BLaER1 treated with 17β-estradiol and CSF1 and Interleukin-3, amounts not matched to agents 10 nM and 100 nM (cell line): ENCODE measurements at regions not wholly inside any gene's neighbourhood (a gene's known extent, or its start where the extent isn't known, plus 50 kb on each side); places are given as distances from the start of the nearest gene placed in this dataset.

Experiments
- H3K27ac ChIP-seq, 11 experiments: shearing (Covaris generic); formaldehyde crosslinking; 2 replicates each; pipeline ENCODE4 v1.8.1; 2022
- H3K27me3 ChIP-seq, 11 experiments: shearing (Covaris generic); formaldehyde crosslinking; 2 replicates each; pipeline ENCODE4 v1.8.1; 2022
- H3K36me3 ChIP-seq, 11 experiments: shearing (Covaris generic); formaldehyde crosslinking; 2 replicates each; pipeline ENCODE4 v1.8.1; 2022
- H3K4me1 ChIP-seq, 10 experiments: shearing (Covaris generic); formaldehyde crosslinking; 2 replicates each; pipeline ENCODE4 v1.8.1; 2022
- H3K4me2 ChIP-seq, 11 experiments: shearing (Covaris generic); formaldehyde crosslinking; 2 replicates each; pipeline ENCODE4 v1.8.1; 2022
- H3K4me3 ChIP-seq, 10 experiments: shearing (Covaris generic); formaldehyde crosslinking; 2 replicates each; pipeline ENCODE4 v1.8.1; 2022
- H3K9ac ChIP-seq, 11 experiments: shearing (Covaris generic); formaldehyde crosslinking; 2 replicates each; pipeline ENCODE4 v1.8.1; 2022
- H3K9me3 ChIP-seq, 11 experiments: shearing (Covaris generic); formaldehyde crosslinking; replicated peaks in 1 of 11; 2 replicates each; pipeline ENCODE4 v1.8.1; 2022
- H4K20me1 ChIP-seq, 11 experiments: shearing (Covaris generic); formaldehyde crosslinking; 2 replicates each; pipeline ENCODE4 v1.8.1; 2022
- Cebpa-rat ChIP-seq, 11 experiments: shearing (Covaris generic); IDR thresholded peaks; 2 replicates each; pipeline ENCODE4 v1.8.1; 2022

DNA sequence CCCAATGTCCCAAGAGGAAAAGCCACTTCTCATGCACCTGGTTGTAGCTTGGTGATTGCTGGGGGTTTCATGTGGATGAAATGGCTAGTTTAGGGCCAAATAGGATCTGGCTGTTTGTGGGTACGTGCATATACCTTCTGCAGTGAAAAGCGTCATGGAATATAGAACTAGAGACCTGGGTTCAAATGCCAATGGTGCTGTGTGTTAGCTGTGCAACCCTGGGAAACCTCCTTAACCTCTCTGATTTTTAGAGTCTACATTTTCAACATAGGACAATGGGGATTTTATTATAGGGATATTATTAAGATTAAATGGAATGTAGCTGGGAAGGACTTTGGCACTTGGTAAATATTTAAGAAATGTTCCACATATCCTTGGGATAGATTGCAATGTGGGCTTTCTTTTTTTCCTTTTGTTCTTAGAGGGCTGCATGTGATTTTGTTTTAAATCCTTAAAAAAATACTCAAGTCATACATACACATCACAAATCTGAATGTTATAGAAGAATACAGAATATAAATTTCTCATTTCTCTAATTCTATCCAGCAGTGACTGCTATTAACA lies 112.6 kb upstream of the E2F8 start:
- no peaks in the 10 kb centered on the region for H3K9me3 ChIP-seq
- peaks cover 0 to 5% (median 0%) of the 10 kb centered on the region in 11 experiments; a peak in 2 of 22 replicates for H3K27me3 ChIP-seq
- no peak overlapping the region for H3K9ac ChIP-seq
- peaks cover 0 to 20% (median 9%) of the 10 kb centered on the region in 10 experiments; a peak in 16 of 20 replicates for H3K4me1 ChIP-seq
- H4K20me1 ChIP-seq = no peaks in the 10 kb centered on the region
- TF ChIP-seq Cebpa-rat (IDR thresholded peaks at IDR 0.05) = no peak
- H3K36me3 ChIP-seq = no peaks in the 10 kb centered on the region
- H3K4me2 ChIP-seq = no peak overlapping the region
- H3K4me3 ChIP-seq = no peak overlapping the region
- no peak overlapping the region for H3K27ac ChIP-seq

DNA sequence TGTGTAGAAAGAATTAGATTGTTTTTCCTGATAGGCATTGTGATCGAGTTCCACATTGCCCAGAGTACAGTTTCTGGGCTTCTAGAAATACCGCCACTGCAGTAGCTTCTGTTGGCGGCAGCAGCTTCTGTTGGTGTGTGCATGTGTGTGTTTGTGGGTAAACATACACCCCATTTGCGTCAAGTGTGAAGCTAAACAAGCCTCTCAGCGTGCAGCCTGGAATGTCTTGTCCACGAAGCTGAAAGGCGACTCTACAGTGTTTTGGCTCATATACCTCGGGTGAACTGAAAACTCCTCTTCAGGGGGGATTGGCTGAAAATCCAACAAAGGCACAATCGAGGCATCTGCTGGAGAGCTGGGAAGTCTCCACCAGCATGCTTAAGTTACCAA lies 112.0 kb upstream of the E2F8 start:
- peaks cover 0 to 11% (median under 1%) of the 10 kb centered on the region in 11 experiments; a peak in 11 of 22 replicates for H3K27me3 ChIP-seq
- no peaks in the 10 kb centered on the region for H3K36me3 ChIP-seq

DNA sequence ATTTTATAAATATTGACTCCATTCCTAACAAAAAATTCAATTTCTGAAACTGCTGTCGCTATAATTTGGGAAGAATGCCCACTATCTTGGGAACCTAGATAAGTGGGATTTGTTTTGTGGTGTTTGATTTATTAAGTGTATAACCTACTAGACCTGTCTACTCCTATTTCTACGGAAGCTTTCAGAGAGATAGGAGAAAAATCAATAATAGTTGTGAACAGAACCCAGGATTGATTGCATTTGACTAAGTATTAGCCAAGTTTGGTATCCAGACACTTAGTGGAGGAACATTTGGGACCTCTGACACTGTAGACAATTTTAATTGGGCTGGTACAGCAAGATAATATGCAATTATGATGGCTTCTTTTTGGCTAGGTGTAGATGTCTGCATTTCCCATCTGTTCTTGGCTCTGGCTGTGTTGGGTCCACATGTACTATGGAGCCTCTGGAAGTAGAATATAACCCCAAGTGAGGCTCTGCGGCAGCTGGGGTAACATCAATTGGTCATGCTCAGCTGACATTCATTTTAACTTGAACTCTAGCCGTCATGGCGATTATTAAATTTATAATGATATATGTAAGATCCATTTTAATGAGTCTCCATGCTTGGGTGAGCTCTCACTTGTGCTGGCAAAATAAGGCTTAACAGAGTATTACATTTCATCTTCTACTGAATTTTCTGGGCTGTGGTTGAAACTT lies 111.5 kb upstream of the E2F8 start:
- Histone ChIP-seq H3K4me3 (no peak overlapping the region), H3K27ac (no peak overlapping the region), H3K27me3 (peaks cover 0 to 16% (median 6%) of the 10 kb centered on the region in 11 experiments; a peak in 15 of 22 replicates), H3K9me3 (no peaks in the 10 kb centered on the region), H3K9ac (no peak overlapping the region), H4K20me1 (peaks cover 0 to 6% (median 0%) of the 10 kb centered on the region in 11 experiments; a peak in 1 of 22 replicates), H3K4me1 (peaks cover 0 to 22% (median 12%) of the 10 kb centered on the region in 10 experiments; a peak in 17 of 20 replicates), H3K4me2 (no peak overlapping the region), H3K36me3 (no peaks in the 10 kb centered on the region)
- TF ChIP-seq Cebpa-rat (IDR thresholded peaks at IDR 0.05) = no peak

More for the DNA sequence above, 112.0 kb upstream of the E2F8 start:
- TF ChIP-seq Cebpa-rat (IDR thresholded peaks at IDR 0.05) = no peak
- no peak overlapping the region for H3K27ac ChIP-seq
- no peak overlapping the region for H3K4me3 ChIP-seq
- H3K9me3 ChIP-seq = no peaks in the 10 kb centered on the region
- no peak overlapping the region for H3K4me2 ChIP-seq
- no peak overlapping the region for H3K9ac ChIP-seq
- H3K4me1 ChIP-seq = peaks cover 0 to 20% (median 9%) of the 10 kb centered on the region in 10 experiments; a peak in 16 of 20 replicates
- peaks cover 0 to 1% (median 0%) of the 10 kb centered on the region in 11 experiments; a peak in 1 of 22 replicates for H4K20me1 ChIP-seq

DNA sequence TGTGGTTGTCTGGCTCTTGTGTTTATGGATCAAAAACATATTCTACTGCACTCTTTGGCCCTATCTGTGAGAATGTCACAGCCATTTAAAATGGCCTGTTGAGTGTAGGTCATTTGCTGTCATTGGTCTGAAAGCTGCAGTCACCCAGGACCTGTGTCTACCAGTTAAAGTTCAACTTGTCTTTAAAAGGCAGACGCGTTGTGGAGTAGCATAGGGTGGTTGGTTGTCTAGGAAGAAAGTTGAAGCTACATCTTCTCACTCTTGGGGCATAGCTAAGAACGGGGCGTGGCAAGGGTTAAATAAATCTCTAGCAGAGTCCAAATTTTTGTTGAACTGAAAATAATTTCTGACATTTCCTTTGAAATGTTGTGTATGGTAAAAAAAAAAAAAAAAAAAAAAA lies 110.7 kb upstream of the E2F8 start:
- Histone ChIP-seq H3K4me1 (peaks cover 4 to 30% (median 20%) of the 10 kb centered on the region in 10 experiments; a peak in 19 of 20 replicates), H3K27me3 (peaks cover 6 to 24% (median 14%) of the 10 kb centered on the region in 11 experiments; a peak in 21 of 22 replicates)
- TF ChIP-seq Cebpa-rat (IDR thresholded peaks at IDR 0.05) = no peak

DNA sequence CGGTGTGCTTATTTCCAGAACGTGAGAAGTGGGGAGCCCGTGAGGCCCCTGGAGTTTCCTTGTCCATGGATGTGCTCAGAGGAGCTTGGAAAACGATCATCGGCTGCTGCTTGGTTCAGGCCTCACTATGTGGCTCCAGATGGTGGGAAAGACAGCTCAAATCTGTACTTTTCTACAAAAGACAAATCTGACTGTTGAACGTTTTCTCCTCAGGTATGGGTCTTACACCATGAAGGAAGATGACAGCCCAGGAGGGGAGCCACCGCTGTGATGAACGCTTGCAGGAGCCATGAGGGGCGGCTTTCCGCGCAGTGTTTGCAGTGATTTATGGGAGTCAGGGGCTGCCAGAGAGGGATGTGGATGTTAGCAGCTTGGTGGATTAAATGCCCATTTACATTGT lies 109.4 kb upstream of the E2F8 start:
- no peak overlapping the region for H3K4me2 ChIP-seq
- no peak overlapping the region for H3K9ac ChIP-seq
- no peak for TF ChIP-seq Cebpa-rat (IDR thresholded peaks at IDR 0.05)
- no peaks in the 10 kb centered on the region for H3K9me3 ChIP-seq
- peaks cover 14 to 42% (median 33%) of the 10 kb centered on the region in 10 experiments; a peak in 19 of 20 replicates for H3K4me1 ChIP-seq
- no peaks in the 10 kb centered on the region for H3K36me3 ChIP-seq
- no peak overlapping the region for H3K4me3 ChIP-seq
- peaks cover 0 to 12% (median 0%) of the 10 kb centered on the region in 11 experiments; a peak in 7 of 22 replicates for H4K20me1 ChIP-seq
- H3K27ac ChIP-seq = no peak overlapping the region
- H3K27me3 ChIP-seq = peaks cover 19 to 37% (median 27%) of the 10 kb centered on the region in 11 experiments

More for the DNA sequence above, 110.7 kb upstream of the E2F8 start:
- Histone ChIP-seq H3K9me3 (no peaks in the 10 kb centered on the region), H3K36me3 (no peaks in the 10 kb centered on the region), H3K27ac (no peak overlapping the region), H4K20me1 (peaks cover 0 to 6% (median 0%) of the 10 kb centered on the region in 11 experiments; a peak in 1 of 22 replicates), H3K4me2 (no peak overlapping the region), H3K4me3 (no peak overlapping the region), H3K9ac (no peak overlapping the region)

DNA sequence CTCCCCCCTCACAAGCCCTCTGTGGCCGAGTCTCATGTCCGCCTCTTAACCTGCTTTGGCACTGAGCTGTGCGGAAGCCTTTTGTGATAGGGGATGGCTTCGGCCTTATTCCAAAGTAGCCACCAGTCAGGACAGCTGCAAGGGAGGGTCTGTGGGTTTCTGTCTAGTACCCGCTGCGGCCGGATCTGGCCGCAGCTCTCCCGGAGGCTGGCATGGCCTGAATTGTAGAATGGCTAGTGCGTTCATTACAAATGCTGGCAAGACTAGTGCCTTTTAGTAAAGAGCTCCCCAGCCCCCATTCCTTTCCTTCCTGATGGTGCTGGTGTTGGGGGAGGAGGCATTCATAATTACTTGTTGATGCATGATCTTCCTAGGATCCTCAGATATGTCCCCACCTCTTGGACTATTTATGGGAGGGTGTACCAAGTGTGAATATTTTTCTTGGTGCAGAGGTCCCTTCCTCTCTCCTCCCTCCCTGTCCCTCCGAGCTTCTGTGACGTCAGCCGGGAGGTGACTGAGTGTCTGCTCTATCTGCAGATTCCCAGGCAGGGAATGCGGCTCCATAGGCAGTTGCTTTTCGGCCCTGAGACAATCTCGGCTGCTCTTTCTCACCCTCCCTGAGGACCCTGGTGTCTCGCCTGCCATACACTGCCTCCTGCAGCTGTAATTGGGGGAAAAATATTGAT lies 108.7 kb upstream of the E2F8 start:
- Histone ChIP-seq H3K9me3 (no peaks in the 10 kb centered on the region), H3K4me2 (no peak overlapping the region), H3K4me3 (no peak overlapping the region), H4K20me1 (peaks cover 0 to 19% (median under 1%) of the 10 kb centered on the region in 11 experiments; a peak in 7 of 22 replicates), H3K4me1 (peaks cover 17 to 47% (median 38%) of the 10 kb centered on the region in 10 experiments; a peak in 19 of 20 replicates), H3K9ac (no peak overlapping the region), H3K27me3 (peaks cover 26 to 43% (median 34%) of the 10 kb centered on the region in 11 experiments), H3K36me3 (no peaks in the 10 kb centered on the region), H3K27ac (no peak overlapping the region)
- no peak for TF ChIP-seq Cebpa-rat (IDR thresholded peaks at IDR 0.05)

DNA sequence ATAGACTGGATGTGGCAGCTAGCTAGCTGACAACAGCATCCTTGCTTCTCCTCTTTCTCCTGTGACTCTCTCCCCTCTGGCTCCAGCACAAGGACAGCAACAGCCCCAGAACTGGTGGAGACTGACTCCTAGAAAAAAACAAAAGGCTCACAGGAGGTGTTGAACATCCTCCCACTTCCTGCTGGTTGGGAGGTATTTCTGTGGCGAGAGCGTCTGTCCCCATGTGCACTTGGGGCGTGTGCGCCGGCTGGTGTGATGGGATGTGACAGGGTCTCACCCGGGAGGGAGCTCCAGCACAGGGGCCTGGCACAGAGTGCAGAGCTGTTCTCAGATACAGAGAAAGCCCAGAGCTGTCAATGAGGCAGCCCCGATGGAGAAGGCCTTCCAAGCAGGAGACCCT lies 107.2 kb upstream of the E2F8 start:
- Histone ChIP-seq H3K27me3 (peaks cover 34 to 56% (median 46%) of the 10 kb centered on the region in 11 experiments), H3K4me2 (peak overlapping the region in 9 of 11 experiments; percentile 34 to 97 (median 96); a peak in 18 of 22 replicates), H3K4me3 (no peak overlapping the region; a peak in 1 of 20 replicates), H3K9ac (0 out of 22 replicates have a peak overlapping the region, but pooled peaks of 2 of the 11 experiments have one; percentile 7 to 26), H3K9me3 (no peaks in the 10 kb centered on the region), H3K27ac (no peak overlapping the region), H3K4me1 (peaks cover 17 to 44% (median 38%) of the 10 kb centered on the region in 10 experiments; a peak in 19 of 20 replicates), H4K20me1 (peaks cover 0 to 21% (median 5%) of the 10 kb centered on the region in 11 experiments; a peak in 9 of 22 replicates), H3K36me3 (no peaks in the 10 kb centered on the region)
- no peak for TF ChIP-seq Cebpa-rat (IDR thresholded peaks at IDR 0.05)

DNA sequence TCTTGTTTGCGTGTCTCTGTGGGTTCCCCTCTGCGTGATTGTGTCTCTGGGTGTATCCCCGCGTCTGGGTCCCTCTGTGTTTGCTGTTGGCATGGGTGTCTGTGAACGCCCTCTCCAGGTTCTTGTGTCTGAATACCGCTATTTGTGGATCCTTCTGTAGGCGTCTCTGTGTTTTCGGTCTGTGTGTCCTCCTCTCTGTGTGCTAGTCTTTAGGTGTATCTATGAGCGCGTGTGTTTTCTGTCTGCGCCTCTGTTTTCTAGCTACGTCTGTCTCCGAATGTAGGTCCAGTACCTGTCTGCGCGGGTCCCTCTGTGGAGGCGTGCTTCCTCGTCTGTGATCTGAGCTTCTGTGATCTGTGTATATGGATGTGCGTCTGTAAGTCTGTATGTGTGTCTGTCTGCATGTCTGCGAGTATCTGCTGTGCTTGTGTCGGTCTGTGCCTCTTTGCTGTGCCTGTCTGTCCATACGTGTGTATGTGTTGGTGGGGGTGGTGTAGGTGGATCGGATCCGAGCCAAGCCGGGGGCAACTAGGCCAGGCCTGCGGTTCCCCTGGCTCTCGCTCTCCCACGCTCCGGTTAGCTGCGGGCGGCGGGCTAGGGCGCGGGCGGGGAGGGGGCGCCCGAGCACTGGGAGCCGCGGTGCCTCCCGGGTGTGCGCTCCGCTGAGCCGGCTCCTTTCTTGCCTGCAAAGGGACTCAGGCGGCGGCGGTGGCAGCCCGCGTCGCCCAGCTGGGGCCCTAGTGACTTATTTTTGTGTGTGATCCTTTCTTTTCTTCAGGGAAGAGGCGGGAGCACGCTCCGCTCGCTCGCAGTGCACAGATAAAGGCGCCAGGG lies 105.3 kb upstream of the E2F8 start:
- Histone ChIP-seq H3K4me2 (peak overlapping the region; percentile 86 to 97 (median 95)), H3K9ac (peak overlapping the region in 10 of 11 experiments; percentile 6 to 68 (median 38); a peak in 19 of 22 replicates), H3K27ac (peak overlapping the region in 2 of 11 experiments; percentile 16 to 31; a peak in 3 of 22 replicates), H3K36me3 (no peaks in the 10 kb centered on the region), H3K4me1 (peaks cover 17 to 44% (median 38%) of the 10 kb centered on the region in 10 experiments; a peak in 19 of 20 replicates), H4K20me1 (peaks cover 0 to 21% (median 5%) of the 10 kb centered on the region in 11 experiments; a peak in 9 of 22 replicates), H3K27me3 (peaks cover 34 to 56% (median 47%) of the 10 kb centered on the region in 11 experiments), H3K4me3 (peak overlapping the region; percentile 49 to 68 (median 57)), H3K9me3 (no peaks in the 10 kb centered on the region)
- no peak for TF ChIP-seq Cebpa-rat (IDR thresholded peaks at IDR 0.05)
